Globus pallidus (tissue), 1 donor: ENCODE measurements at regions not wholly inside any gene's neighbourhood (a gene's known extent, or its start where the extent isn't known, plus 50 kb on each side); places are given as distances from the start of the nearest gene placed in this dataset.
"Not testable (repeated sequence)": the region's sequence is repeated elsewhere in the genome, so short reads cannot be mapped to it uniquely, and the experiment has no call there.

Experiments used
- DNase-seq: peaks from one replicate; pipeline ENCODE4 v3.0.0-alpha.2; 2015; ENCODE audit warnings: low spot score

DNA sequence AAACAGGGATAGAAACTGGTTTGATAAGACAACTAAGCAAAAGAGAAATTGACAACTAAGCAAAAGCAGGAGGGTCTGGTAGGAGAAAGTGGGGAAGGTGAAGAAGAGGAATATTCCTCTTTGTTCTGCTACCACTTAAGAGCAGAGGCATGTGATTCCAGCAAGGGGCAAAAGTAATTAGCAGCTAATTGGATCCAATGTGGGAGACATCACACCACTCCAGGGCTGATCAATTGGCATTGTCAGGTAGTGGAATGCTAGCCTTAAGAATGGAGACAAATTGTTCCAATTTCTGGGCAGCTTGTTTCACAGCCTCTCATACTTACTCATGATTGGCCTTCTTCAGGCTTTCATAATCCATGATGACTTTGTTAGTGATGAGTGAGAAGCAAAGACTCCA, 547.1 kb upstream of the GCFC2 start:
- DNase-seq = no peak

DNA sequence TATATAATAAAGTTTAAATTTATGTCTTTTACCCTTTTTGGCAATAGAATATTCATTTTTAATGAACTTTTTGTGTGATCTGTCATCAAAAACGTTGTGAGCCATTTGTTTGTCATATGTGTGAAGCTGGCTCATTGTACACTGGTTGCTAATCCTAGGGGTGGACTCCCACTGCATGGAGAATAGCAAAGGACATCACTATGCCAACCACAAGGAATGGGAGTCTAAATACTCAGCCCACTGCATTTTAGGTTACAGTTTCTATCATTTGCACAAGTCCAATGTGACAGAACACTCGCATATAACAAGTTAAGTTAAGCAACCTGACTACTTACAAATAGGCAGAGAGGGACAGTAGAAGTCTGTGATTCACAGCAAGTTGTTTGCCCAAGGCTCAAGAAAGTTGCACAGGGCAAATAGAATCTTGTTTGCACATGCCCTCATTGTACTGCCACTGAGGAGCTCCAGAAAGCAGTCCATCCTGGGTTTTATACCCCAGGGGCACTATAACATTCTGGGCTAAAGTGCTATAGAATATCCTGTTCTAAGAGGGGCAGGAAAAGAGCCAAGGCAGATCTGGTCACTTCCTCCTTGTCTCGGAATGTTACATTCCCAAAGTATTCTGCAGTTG, 545.9 kb upstream of the GCFC2 start:
- no peak for DNase-seq

DNA sequence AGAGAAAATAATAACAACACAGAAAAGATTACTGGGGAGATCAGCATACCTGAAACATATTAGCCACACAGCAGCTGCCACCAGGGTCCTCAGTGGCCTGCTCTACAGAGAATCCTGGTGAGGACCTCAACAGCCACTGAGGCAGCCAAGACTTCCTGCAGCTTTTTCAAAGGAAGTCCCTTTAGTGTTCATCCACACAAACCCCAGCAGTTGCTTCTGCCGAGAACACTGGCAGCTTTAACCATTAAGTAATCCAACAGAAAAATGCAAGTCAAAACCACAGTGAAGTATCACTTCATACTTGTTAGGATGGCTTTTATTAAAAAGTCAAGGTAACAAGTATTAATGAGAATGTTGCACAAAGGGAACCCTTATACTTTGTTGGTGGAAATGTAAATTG, 542.0 kb upstream of the GCFC2 start:
- no peak for DNase-seq

DNA sequence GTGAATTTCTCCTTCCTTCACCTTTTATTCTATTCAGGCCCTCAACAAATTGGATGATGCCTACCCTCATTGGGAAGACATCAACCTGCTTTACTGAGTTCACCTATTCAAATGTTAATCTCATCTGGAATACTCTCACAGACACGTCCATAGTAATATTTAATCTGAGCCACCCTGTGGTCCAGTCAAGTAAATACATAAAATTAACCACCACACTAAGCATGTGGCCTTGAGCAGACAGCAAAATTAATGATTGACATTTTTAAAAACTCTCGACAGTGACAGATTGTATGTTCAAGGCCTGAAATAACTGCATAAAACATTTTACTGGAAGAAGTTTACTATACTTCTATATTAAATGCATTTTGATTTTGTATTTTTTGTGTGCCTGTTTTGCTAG, 540.6 kb upstream of the GCFC2 start:
- DNase-seq = no peak

DNA sequence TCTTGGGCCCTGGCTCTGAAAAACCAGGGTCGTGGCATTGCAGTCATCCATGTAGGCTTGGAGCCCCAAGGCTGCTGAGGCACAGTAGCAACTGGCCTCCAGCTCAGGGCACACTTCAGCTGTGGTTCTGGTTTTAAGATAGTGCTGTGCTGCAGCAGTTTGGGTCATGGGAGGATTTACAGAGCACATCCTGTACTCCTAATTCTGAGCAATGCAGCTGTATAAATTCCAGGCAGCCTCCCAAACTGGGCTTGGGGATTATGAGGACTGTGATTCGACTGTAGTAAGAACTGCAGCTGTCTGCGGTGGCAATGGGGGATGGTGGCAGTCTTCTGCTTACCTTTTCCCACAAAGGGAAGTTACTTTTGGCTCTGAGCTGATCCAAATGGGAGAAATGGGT, 536.3 kb upstream of the GCFC2 start:
- no peak for DNase-seq

DNA sequence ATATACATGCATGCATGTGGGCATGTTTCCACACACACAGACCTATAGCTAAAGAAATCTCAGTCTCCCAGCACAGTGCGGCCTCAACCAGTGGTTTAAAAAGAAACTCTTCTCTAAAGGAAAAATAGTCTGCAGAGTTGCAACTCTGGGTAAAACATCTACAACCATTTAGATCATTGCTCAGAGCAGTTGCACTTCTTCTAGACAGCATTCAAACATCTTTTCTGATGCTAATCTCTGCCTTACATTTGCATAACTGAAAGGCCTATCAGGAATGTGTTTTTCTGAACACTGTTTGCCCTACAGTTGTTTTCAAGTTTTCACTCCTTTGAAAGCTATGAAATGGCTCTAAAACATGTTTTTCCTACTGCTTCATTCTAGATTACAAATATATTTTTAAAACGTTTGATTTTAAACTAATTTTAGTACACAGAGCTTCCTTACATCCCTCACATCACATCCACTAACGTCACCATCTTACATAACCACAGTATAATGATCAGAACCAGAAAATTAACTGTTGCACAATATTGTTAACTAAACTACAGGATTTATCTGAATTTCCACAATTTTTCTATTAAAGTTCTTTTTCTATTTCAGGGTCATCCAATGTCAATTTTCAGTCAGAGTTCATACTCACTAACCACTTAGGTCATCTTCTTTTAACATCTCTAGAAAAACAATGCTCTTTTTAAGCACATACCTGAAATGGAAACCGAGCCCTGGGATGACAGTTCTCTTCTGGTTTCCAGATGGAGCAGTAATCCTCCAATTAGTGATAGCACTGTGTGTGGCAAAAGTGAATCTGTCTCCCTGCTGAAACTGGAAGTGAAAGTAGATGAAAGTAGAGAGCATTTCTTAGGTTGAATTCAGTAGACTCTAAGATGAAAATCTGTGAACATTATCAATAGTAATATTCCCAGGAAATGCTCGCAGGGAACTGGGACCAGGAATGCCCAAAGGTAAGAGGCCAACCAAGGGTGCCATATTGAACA, 501.6 kb upstream of the GCFC2 start:
- DNase-seq = no peak

DNA sequence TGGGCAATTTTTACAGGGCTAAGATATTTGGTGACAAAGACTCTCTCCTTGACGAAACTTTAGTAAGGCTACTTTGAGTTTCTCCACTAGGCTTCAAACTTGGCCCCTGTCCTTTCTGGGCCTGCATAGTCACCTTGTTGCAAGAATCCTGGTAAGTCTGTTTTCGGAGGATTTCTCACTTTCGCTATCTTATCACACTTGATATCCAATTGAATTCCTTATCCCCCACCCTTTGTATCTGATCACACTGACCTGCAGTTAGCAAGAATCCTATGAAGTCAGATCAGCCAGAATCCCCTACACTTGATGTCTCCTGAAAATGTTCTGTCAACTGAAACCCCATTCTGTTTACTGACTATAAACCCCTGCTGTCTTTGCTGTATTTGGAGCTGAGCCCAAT, 499.8 kb upstream of the GCFC2 start:
- no peak for DNase-seq

DNA sequence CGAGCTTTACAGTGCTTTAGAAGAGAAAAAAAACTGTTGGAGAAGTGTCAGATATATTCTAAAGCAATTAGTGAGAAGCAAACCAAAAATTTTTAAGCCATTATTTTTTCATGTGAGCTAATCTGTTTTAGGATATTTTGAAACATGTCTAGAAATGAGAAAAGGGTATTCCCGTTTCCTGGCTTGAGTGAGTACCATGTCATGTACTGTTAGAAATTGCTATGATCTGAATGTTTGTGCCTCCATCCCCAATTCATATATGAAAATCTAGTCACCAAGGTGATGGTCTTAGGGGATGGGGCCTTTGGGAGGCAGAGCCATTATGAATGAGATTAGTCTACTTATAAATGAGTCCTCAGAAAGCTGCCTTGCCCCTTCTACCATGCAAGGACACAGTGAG, 493.3 kb upstream of the GCFC2 start:
- no peak for DNase-seq

DNA sequence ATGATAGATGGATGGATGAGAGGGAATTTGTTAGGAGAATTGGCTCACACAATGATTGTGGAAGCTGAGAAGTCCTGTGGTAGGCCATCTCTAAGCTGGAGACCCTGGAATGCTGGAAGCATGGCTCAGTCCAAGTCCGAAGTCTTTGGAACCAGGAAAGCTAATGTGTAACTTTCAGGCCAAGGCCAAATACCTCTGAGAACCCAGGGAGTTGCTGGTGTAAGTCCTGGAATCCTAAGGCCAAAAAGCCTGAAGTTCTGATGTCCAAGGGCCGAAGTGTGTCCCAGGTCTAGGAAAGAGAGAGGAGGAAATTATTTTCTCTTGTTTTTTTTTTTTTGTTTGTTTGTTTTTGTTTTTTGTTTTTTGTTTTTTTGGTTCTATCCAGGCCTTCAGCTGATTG, 492.2 kb upstream of the GCFC2 start:
- no peak for DNase-seq

DNA sequence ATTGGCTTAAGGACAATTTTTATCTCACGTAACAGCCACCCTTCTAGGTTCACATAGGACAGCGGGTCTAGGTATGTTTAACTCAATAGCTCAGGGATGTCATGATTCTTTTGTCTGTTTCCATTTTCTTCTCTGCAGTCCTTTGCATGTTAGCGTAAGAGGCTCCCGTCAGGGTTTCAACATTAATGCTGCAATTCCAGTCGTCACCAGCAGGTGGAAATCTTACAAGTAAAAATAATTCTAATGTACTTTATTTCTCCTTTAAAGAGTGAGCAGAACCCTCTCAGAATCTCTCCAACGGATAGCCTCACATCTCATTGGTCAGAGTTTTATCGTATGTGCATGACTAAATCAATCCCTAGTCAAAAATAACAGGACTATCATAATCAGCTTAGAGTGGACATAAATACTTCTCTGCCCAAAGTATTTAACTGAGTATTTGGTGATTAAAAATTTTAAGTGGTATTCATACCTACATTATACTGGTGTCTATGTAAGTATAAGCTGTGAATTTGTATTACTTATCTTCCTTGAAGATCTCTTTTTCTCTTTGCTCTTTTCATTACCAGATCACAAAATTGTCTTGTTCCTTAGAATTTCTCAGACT, 487.2 kb upstream of the GCFC2 start:
- peak; percentile 55 for DNase-seq

DNA sequence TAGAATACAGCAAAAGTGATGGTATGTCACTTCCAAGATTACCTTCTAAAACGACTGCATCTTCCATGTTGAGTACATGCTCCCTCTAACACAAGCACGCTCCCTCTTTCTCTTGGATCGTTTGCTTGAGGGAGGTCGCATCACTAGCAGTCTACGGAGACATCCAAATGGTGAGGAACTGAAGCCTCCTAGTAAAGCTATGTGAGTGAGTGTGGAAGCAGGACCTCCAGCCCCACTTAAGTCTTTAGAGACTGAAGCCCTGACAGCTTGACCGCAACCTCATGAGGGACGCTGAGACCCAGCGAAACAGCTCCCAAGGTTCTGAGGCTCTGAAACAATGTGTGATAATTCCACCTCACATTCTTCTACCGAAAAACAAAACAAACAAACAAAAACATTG, 486.7 kb upstream of the GCFC2 start:
- no peak for DNase-seq

DNA sequence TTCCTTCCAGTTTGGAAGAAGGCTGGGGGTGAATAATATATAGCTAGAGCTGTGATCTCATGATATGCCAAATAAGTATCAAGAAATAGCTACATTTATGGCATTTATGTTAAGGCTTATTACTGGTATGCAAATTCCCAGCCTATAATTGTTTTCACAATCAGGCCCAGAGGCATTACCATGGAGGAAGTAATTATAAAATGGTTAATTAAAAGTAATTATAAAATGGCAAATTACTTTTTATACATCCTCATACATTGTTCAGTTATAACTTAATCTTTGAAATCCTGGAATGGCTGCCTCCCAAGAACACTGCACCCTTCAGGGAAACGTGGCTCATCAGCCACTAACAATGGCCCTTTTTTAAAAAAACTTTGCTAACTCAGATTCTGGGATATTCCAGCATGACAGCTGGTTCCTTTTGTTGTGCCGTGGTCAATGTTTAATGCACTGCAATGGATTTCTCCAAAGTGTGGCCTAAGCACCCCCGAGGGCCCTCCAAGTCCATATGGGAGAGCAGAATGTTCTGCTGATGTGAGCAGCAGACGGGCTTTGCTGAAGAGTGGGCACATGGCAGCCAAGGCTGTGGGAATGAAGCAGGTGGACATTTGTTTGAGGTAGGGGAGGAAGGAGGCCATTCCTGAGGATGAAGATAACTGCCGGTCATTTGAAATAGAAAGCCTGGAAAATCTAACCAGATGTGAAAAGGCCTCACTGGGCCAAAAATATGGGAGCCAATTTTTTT, 483.5 kb upstream of the GCFC2 start:
- DNase-seq = no peak

DNA sequence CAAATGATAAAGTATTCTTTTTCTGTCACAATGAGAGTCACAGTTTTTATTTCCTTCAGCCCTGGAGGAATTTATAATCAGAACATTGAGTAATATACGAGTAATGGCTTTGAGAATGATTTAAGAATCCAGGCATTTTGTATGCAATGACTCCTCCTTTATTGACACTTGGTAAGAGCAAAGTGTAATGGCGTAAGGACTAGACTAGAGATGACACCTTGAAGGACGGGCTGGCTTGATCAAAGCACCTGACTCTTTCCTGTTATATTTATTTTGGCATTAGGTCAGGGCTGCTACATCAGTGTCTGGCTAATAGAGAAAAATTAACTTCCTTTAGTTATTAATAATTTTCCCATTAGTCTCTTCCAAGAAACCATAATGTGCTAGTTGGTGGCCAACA, 482.4 kb upstream of the GCFC2 start:
- no peak for DNase-seq

DNA sequence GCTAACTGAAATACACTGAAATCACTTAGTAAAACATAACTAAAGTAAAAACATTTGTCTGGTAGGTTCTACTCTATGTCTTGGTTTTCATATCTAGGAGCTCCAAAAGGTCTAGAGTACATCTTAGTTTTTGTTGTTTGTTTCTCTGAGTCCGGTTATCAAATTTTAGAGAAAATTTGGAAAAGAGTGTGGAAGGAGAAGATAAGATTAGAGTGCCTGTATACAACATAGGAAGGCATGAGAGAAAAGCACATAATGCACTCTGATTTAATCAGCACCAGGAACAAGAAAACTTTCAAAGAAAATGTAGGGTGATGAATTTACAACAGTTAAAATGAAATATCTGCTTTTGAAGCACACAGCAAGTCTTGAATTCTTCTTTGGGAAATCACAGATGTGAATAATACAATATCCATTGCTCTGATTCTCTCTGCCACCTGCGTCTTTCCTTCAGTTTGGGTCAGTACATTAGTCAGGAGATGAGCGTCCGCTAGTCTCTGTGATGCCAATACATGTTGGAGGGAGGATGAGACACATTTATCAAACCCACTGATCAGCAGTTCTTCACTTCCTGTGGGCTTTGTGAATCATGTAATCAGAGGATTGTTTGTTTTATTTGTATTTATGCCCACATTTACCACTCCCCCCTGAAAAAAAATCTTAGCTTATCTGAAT, 477.8 kb upstream of the GCFC2 start:
- DNase-seq = no peak

DNA sequence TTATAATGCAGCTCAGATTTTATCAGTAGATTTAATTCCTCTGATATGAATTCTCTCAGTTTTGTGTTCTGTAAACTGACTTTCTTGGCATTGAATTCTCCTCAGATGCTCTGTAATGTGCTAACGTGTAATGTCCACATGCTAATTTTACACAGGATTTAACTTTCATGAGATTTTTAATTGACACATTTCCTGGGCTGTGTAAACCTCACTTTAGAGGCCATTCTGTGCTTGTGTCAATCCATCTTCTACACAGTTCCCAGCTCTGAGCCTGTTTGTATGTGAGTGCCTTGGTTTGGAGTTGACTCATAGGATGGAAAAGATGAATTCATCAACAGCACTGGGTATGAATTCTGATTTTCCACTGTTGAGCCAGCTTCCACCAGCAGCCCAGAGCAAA, 476.7 kb upstream of the GCFC2 start:
- no peak for DNase-seq

DNA sequence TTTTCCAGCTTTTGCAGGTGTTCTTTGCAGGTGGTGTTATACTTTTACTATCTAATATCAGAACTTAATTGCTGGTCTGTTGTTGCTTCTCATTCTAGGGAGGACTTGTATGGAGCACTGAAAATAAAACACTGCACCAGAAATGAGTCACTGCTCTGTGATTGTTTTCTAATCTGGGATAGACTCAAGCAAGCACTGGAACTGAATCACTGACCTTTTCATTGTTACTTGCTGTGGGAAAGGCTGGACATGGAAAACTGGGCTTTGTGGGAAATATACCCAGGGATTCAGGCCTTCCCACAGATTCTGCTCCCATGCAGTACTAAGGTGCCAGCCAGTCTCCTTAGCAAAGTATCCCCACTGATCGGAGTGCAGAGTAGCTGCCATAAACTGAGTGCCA, 470.0 kb upstream of the GCFC2 start:
- no peak for DNase-seq

DNA sequence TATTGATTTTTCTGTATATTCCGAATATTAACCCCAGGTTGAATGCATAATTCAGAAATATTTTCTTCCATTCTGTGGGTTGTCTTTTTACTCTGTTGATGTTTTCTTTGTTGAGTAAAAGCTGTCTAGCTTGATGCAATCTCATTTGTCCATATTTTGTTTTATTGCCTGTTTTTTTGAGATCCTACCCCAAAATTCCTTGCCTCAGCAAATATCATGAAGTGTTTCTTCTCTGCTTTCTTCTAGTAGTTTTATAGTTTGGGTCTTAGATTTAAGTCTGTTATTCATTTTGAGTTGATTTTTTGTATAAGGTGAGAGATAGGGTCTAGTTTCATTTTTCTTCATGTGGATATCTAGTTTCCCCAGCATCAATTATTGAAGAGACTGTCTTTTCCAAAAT, 467.9 kb upstream of the GCFC2 start:
- no peak for DNase-seq

DNA sequence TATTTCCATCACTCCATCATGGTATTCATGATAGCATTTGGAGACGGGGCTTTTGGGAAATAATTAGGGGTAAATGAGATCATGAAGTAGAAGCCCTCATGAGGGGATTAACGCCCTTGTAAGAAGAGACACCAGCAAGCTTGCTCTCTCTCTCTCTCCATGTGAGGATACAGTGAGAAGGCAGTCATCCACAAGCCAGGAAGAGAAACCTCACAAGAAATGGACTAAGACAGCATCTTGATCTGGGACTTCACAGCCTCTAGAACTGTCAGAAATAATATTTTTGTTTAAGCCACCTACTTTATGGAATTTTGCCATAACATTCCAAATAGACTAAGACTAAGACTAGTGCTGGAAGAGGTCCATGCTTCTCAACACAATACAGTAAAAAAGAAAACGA, 464.6 kb upstream of the GCFC2 start:
- no peak for DNase-seq

DNA sequence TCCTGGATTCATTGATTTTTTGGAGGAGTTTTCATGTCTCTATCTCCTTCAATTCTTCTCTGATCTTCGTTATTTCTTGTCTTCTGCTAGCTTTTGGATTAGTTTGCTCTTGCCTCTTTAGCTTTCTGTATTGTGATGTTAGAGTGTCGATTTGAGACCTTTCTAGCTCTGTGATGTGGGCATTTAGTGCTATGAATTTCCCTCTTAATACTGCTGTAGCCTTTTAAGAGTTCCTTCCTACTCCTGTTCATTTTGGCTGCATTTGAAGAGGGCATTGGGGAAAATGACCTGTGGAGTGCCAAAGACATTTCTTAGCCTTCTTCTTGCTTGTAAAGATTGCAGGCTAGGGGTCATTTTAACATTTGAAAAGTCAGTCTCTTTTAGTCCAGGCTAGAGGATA, 463.8 kb upstream of the GCFC2 start:
- no peak for DNase-seq

DNA sequence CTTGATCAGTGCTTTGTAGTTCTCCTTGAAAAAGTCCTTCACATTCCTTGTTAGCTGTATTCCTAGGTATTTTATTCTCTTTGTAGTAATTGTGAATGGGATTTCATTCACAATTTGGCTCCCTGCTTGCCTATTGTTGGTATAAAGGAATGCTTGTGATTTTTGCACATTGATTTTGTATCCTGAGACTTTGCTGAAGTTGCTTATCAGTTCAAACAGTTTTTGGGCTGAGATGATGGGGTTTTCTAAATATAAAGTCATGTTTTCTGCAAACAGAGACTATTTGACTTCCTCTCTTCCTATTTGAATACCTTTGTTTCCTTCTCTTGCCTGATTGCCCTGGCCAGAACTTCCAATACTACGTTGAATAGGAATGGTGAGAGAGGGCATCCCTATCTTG, 462.5 kb upstream of the GCFC2 start:
- DNase-seq = not testable (repeated sequence)

DNA sequence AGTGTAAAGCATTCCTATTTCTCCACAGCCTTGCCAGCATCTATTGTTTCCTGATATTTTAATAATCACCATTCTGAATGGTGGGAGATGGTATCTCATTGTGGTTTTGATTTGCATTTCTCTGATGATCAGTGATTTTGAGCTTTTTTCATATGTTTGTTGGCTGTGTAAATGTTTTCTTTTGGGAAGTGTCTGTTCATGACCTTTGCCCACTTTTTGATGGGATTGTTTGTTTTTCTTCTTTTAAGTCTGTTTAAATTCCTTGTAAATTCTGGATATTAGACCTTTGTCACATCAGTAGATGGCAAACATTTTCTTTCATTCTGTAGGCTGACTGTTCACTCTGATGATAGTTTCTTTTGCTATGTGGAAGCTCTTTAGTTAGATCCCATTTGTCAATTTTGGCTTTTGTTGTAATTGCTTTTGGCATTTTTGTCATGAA, 461.5 kb upstream of the GCFC2 start:
- not testable (repeated sequence) for DNase-seq

DNA sequence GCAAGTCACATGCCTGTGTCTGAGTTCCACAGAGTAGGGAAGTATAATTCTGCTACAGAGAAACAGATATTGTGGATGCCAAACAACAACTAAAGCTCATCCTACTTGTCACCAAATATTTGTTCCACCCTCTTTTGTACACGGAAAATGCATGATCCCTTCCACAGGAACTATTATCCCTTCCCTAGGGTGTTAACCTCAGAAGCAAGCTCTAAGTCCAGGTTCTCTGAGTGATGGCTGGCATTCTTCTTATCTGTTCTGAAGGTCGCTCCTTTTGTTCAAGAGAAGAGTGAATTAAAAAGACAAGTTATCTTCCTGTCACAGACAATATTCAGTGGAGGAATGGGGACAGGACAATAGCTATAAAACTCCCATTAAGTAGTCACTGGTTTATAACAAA, 460.1 kb upstream of the GCFC2 start:
- no peak for DNase-seq
